CD4-positive, alpha-beta T cell treated with Interleukin-12 subunit alpha and Interleukin-12 subunit beta, for 1 hour (primary cell): ENCODE measurements at regions not wholly inside any gene's neighbourhood (a gene's known extent, or its start where the extent isn't known, plus 50 kb on each side); places are given as distances from the start of the nearest gene placed in this dataset.
"Not testable (repeated sequence)": the region's sequence is repeated elsewhere in the genome, so short reads cannot be mapped to it uniquely, and the experiment has no call there.

ENCODE experiments used
- DNase-seq: peaks from one replicate; pipeline ENCODE4 v3.0.0-alpha.2; 2020

DNA sequence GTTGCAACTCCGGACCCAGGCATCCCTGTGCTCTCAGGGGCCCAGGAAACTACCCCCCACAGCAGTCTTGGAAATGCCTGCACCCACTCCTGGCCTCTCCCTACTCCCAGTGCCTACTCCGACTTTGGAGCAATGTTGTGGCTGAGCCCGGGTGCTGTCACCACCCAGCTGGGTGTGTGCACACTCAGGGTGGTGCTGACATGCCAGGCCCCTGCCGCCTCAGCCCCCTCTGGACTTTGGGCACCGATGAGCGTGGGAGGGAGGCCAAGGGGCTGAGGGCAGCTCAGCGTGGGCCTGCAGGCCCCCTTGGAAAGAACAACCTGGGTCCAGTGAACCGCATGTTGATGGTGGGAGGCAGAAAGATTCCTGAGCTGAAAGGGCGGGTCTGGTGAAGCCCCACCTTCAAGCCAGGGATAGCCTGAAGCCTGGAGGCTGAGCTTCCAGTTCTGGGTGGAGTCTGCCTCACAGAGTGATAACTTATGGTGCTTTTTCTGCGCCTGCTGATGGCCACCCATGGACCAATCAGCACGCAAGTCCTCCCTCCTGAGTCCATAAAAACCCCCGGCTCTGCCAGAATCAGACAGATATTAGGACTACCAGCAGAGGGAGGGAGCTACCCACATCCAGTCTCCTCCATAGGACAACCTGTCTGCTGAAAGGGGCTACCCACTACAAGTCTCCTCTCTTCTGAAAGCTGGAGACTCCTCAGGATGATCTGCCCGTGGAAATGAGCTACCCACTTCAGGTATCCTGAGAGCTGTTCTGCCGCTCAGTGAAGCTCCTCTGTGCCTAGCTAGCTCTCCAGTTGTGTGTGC is 380.4 kb upstream of the SORCS1 start:
- no peak for DNase-seq

GRCh38 chr10:107542607-107543006 is 378.1 kb upstream of the SORCS1 start:
- no peak for DNase-seq

DNA sequence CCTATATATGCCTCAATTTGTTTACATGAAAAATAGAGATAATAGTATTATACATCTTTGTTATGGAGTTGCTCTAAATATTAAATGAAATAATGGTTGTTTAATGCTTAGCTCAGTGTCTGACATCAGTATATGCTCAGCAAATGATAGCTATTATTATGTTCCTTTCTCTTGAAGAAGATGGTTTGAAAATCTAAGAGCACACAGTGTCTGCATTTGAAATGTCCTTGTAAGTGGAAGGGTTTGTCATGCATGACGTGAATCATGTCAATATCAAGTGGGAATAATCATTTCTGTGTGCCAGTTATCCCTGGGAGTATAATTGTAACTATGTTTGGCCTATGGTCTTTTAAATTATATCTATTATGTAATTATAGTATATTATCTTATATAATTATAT is 377.5 kb upstream of the SORCS1 start:
- no peak for DNase-seq

DNA sequence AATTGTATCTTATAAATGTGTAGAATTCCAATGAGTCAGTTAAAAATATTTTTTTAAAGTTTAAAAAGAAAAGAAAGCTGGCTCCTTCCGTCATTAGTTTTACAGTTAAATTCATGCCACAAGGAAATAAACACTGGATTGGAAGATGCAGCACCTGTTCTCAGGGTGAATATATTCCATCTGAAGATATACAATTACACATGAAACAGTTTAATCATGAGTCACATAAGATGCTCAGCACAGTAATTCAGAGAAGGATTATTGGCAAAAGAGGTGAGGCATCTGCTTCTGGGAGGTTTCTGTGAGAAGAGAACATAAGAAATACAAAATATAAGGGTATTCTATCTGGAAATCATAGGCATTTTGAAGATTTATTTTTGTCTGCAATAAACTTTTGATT is 376.5 kb upstream of the SORCS1 start:
- no peak for DNase-seq

DNA sequence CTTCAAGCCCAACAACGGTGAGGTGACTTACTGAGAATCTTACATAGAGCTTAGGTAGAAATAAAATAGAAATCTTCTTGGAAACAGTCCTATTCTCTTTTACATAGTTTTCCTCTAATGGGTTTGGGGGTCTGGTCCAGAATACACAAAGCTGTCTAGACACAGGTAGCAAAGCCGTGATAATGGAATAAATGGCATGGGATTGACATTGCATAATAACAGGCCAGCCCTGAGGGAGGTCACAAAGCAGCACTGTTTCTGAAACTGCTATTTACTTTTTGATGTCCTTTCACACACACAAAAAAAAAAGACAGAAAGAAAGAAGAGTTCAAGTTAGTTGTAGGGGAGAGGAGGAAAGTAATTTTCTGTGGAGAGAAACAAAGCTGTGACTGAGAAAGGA is 364.8 kb upstream of the SORCS1 start:
- no peak for DNase-seq

DNA sequence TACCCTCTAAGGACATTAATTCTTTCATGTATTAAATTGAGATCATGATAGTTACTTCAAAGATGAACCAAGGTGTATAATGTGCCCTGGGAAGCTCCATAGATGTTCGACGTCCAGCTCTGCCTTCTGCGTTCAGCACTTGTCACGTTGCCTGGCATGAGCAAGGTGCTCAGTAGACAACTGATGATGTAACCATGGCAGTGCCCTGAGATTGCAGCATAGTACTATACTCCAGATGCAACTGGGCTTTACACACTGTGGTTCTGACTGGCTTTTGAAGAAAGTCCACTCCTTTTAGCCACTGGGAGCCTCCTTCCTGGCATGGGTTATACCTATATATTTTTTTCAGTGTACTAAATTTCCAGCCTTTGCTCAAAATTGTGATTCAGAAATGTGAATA is 355.8 kb upstream of the SORCS1 start:
- no peak for DNase-seq

GRCh38 chr10:107517811-107518210 is 353.3 kb upstream of the SORCS1 start:
- DNase-seq, result no peak

DNA sequence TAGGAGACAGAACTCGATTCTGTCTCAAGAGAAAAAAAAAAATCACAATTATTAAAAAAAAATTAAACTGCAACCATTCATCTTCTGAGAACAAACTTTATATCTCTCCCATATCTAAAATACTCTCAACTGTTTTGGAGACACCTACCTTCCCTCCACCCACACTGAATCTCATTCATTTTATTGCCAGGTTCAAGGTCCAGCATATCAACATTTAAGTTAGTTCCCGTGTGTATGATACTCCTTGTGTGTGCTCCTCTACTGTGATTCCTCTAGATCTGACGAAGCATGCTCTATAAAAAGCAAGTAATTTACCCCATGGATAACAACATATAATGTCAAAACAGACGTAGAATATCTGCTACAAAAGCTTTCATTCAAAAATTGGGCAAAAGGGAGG is 351.8 kb upstream of the SORCS1 start:
- DNase-seq, result no peak

GRCh38 chr10:107504011-107504410 is 339.5 kb upstream of the SORCS1 start:
- DNase-seq, result not testable (repeated sequence)

- no peak for DNase-seq
Observed at GRCh38 chr10:107502229-107502985, 337.9 kb upstream of the SORCS1 start.

- no peak for DNase-seq
Observed at GRCh38 chr10:107498983-107499382, 334.5 kb upstream of the SORCS1 start.

GRCh38 chr10:107497024-107497423 is 332.5 kb upstream of the SORCS1 start:
- DNase-seq, result no peak

- no peak for DNase-seq
Observed at GRCh38 chr10:107496594-107496993, 332.1 kb upstream of the SORCS1 start.

GRCh38 chr10:107492389-107492788 is 327.9 kb upstream of the SORCS1 start:
- no peak for DNase-seq

- no peak for DNase-seq
Observed at GRCh38 chr10:107490389-107490788, 325.9 kb upstream of the SORCS1 start.

DNA sequence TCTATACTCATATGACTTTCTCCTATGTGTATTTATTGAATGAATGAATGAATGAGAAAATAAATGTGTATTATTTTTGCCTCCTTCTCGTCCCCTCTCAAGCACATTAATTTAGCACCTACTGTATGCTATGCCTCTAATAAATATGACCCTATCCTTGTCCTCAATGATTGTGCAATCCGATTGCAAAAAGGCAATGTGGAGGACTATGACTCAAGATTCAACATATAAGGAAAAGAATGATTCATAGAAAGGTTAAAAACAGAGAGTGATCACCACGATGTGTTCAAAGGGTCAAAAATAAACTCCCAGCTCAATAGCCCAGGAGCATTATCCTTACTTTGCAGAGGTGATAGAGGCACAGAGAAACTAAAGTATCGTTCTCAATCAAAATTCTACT is 322.8 kb upstream of the SORCS1 start:
- DNase-seq, result no peak

DNA sequence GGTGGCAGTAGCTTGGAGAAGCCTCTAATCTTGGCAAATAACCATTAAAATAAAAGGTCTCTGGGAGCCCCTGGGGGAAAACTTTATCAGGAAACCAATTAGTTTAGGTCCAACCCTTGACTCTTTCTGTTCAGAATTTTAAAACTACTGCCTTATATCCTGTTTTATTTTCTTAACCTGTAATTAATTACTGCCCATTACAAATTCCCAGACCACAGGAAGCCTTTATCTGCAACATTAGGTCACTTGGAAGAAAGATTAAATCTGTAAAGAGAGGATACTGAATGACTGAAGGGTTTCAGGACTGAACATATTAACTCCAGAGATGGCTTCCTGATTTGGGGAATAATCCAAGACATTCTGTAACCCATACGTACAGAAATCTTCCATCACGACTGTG is 320.5 kb upstream of the SORCS1 start:
- DNase-seq, result no peak

DNA sequence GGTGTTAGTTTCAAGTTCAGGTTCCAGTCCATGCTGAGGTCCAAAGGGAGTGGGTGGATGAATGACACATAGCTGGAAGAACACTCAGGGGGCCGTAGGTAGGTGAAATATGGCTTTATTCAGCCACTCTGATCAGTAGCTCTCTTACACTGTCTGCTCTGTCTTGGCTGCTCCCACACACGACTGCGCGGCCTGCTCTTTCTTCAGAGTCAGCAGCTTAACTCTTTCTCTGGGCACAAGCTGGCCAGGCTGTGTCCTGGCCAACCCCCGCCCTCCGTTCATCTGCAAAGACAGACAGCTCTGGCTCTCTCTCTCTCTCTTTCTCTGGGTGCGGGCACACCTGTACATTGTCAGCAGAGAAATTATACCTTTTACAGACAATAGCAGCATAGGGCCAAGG is 317.4 kb upstream of the SORCS1 start:
- DNase-seq, result no peak

DNA sequence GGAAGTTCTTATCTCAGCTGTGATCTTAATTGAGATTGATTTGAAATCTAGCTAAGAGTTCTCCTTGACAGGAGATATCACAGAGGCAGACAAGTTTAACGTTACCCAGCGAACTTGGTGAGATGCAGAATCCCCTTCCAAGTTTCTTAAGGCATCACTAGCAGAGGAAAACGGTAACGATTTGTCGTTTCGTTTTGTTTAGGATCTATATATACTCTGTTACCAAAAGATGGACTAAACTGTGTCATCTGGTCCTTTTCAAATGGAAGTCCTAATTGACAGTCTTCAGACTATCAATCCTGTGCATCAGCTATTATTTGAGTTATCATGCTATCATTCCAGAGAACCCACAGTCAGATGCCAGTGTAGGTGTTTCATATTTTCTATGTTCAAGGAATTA is 316.7 kb upstream of the SORCS1 start:
- no peak for DNase-seq

DNA sequence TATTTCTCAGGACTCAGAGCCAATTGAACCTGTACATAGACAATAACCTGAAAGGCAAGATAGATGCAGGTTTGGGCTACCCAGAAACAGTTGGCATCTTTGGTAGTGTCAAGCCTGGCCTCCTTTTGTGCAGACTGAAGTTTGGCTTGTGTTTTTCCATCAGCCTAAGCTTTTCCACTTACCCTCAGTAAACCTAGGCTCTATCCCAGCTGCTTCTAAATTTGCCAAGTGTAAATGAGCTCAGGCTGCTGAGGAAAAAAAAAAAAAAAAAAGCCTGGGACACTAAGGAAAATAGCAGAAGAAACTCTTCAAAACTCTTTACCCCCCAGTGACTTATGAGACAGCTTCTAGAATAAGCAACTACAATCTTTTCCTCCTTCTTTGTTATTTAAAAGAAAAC is 316.3 kb upstream of the SORCS1 start:
- DNase-seq, result no peak

DNA sequence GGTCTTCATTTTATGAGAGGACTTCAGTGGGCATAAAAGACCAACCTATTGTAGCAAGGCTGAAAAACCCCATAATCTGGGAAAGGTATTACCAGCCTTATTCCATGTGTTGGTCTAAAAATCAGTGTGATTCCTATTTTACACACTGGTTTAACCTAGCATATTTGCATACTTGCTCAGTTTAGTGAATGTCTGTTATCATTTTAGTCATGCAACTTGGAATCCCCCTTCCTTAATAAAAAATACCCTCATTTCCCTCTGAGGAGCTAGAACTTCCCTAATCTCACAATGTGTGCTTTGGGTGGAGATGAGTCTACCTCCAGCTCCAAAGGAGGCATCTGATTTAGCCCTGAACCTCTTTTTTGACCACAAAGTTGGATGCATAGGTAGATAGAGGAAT is 312.8 kb upstream of the SORCS1 start:
- DNase-seq, result no peak

- no peak for DNase-seq
Observed at GRCh38 chr10:107476408-107476807, 311.9 kb upstream of the SORCS1 start.

DNA sequence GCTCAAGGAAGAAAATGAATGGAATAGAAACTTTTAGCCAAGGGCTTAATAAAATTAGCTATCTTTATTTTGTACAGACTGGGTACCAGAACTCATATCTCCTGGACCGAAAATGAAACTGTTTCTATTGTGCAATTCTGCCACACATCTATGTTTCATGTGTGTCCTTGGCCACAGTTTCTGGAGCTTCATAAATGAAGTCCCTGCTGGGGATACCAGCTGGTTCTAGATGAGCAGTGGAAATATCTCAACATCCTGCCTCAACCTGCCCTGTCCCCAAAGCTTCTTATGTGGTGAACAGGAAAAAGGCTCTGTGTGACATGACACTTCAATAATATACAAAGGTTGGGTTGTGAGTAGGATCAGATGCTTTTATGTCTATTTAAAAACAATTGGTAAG is 310.1 kb upstream of the SORCS1 start:
- no peak for DNase-seq

DNA sequence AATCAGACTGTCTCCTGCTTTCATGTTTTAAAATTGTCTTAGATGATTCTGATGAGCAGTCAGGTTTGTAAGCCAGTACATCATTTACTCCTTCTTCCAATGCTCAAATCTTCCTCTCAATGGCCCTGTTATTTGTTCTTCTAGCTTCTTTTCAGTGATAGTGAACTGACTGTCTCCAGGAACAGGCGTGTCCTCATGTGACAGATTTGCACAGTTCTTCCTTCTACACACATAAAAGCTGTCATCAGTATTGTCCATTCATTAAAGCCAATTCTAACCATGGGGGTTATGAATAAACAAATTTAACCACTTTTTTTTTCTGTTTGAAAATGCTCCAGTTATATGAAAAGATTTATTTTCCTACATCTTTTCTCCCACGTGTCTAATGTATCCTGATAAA is 308.7 kb upstream of the SORCS1 start:
- no peak for DNase-seq

GRCh38 chr10:107471911-107472310 is 307.4 kb upstream of the SORCS1 start:
- DNase-seq, result no peak
